GM12872 (cell line): ENCODE measurements at regions not wholly inside any gene's neighbourhood (a gene's known extent, or its start where the extent isn't known, plus 50 kb on each side); places are given as distances from the start of the nearest gene placed in this dataset.

ENCODE experiments used
- CTCF ChIP-seq: IDR thresholded peaks from 3 replicates; pipeline ENCODE4 v1.5.1; 2011; ENCODE audit warnings: low read depth, mild to moderate bottlenecking, low read length, moderate library complexity; ENCODE audit not compliant: insufficient read depth

- TF ChIP-seq CTCF = no peak
Measured at GRCh38 chr14:43143106-43143505, 1364.0 kb downstream of the FSCB start.

- TF ChIP-seq CTCF = no peak
Measured at GRCh38 chr14:43141636-43142191, 1365.4 kb downstream of the FSCB start.

- TF ChIP-seq CTCF = no peak
Measured at GRCh38 chr14:43140453-43140852, 1366.6 kb downstream of the FSCB start.

GRCh38 chr14:43135877-43136411 lies 1371.1 kb downstream of the FSCB start:
- TF ChIP-seq CTCF = no peak

- no peak for TF ChIP-seq CTCF
Measured at GRCh38 chr14:43132441-43132840, 1374.6 kb downstream of the FSCB start.

- no peak for TF ChIP-seq CTCF
Measured at GRCh38 chr14:43123544-43123943, 1383.5 kb downstream of the FSCB start.

GRCh38 chr14:43119672-43120071 lies 1387.4 kb downstream of the FSCB start:
- TF ChIP-seq CTCF = no peak
